ENCODE measurements at regions not wholly inside any gene's neighbourhood (a gene's known extent, or its start where the extent isn't known, plus 50 kb on each side); places are given as distances from the start of the nearest gene placed in this dataset.

DNA sequence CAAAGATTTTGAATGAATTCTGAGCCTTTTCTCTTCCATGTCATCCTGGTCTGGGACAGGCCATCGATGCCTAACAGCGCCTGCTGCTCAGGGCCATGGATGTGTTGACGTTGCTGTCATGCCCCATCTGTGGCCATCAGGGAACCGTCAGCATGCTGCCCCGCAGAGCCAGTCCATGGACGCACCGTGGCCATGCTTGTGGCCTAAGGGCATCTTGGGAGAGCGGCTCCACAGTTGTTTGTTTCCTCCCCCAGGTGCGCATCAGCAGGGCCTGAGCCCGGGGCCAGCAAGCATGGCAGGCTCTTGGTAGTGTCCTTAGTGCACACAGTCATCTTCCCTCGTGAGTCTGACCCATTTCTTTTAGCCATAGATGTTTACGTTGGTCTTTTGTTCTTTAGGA is 142.7 kb downstream of the VAPA start:
- Histone ChIP-seq H3K27ac (ENCODE audit: low read depth in 2 of 2, low read length in 2 of 2) (no peak overlapping the region), H3K36me3 (ENCODE audit: control insufficient read depth in 2 of 2, insufficient read depth in 2 of 2, low read length in 2 of 2) (no peaks in the 10 kb centered on the region), H3K4me1 (ENCODE audit: control insufficient read depth in 2 of 2, insufficient read depth in 2 of 2, low read length in 2 of 2) (peaks cover 5 to 9% of the 10 kb centered on the region in 2 donors), H3K4me3 (ENCODE audit: low read length in 2 of 2) (no peak overlapping the region), H3K9ac (ENCODE audit: low read depth in 1 of 2, low read length in 2 of 2) (no peak overlapping the region), H3K9me3 (ENCODE audit: control insufficient read depth in 2 of 2, low read length in 2 of 2) (no peaks in the 10 kb centered on the region), H3K27me3 (ENCODE audit: control insufficient read depth in 2 of 2, insufficient read depth in 2 of 2, low read length in 2 of 2) (no peaks in the 10 kb centered on the region)

- Histone ChIP-seq H3K4me1 (ENCODE audit: control insufficient read depth in 2 of 2, insufficient read depth in 2 of 2, low read length in 2 of 2) (peaks cover 0 to 9% of the 10 kb centered on the region in 2 donors), H3K9ac (ENCODE audit: low read depth in 1 of 2, low read length in 2 of 2) (no peak overlapping the region), H3K27me3 (ENCODE audit: control insufficient read depth in 2 of 2, insufficient read depth in 2 of 2, low read length in 2 of 2) (no peaks in the 10 kb centered on the region), H3K4me3 (ENCODE audit: low read length in 2 of 2) (no peak overlapping the region), H3K36me3 (ENCODE audit: control insufficient read depth in 2 of 2, insufficient read depth in 2 of 2, low read length in 2 of 2) (no peaks in the 10 kb centered on the region), H3K27ac (ENCODE audit: low read depth in 2 of 2, low read length in 2 of 2) (peak overlapping the region; percentile 53 to 75), H3K9me3 (ENCODE audit: control insufficient read depth in 2 of 2, low read length in 2 of 2) (no peaks in the 10 kb centered on the region)
These were observed 143.6 kb downstream of the VAPA start for GRCh38 chr18:10057401-10057893.

DNA sequence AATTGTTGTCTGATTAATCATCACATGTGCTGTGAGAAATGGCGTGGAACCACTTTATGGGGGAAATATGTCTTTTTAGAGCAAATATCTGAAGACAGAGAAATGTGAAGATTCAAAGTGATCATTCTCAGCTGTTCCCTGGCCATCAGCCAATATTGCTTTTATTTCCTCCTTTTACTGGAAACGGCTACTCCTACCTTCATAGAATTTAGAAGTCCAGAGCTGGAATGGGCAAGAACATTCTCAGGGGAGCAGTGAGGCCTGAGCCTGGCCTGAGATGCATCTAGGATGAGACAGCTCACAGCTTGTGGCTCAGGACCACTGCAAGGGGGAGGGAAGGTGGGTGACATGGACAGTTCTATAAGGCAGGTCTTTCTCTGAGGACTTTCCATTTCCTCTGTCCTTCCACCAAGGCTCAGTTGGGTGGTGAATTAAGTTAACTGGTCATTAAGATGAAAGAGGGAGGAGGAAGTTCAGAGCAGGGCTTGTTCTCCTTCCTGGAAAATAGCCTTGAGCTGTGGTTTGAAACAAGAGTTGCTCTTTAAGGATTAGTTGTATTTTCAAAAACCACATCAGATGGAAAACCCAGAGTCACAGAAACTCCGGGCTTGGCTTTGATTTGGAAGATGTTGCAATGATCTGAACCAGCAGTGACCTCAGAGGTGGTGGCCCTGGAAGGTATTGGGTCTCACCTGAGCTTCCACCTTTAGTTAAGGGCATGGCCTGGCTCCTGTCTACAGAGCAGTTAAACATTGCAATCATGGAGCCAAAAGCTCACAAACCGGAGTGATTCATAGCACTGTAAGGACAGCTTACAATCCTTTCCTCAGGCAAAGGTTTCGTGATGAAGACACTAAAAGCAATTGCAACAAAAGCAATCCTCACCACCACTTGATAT is 144.3 kb downstream of the VAPA start:
- Histone ChIP-seq H3K9me3 (ENCODE audit: control insufficient read depth in 2 of 2, low read length in 2 of 2) (no peaks in the 10 kb centered on the region), H3K27me3 (ENCODE audit: control insufficient read depth in 2 of 2, insufficient read depth in 2 of 2, low read length in 2 of 2) (no peaks in the 10 kb centered on the region), H3K27ac (ENCODE audit: low read depth in 2 of 2, low read length in 2 of 2) (peak overlapping the region; percentile 53 to 75), H3K9ac (ENCODE audit: low read depth in 1 of 2, low read length in 2 of 2) (no peak overlapping the region), H3K36me3 (ENCODE audit: control insufficient read depth in 2 of 2, insufficient read depth in 2 of 2, low read length in 2 of 2) (no peaks in the 10 kb centered on the region), H3K4me1 (ENCODE audit: control insufficient read depth in 2 of 2, insufficient read depth in 2 of 2, low read length in 2 of 2) (peaks cover 0 to 9% of the 10 kb centered on the region in 2 donors), H3K4me3 (ENCODE audit: low read length in 2 of 2) (no peak overlapping the region)

DNA sequence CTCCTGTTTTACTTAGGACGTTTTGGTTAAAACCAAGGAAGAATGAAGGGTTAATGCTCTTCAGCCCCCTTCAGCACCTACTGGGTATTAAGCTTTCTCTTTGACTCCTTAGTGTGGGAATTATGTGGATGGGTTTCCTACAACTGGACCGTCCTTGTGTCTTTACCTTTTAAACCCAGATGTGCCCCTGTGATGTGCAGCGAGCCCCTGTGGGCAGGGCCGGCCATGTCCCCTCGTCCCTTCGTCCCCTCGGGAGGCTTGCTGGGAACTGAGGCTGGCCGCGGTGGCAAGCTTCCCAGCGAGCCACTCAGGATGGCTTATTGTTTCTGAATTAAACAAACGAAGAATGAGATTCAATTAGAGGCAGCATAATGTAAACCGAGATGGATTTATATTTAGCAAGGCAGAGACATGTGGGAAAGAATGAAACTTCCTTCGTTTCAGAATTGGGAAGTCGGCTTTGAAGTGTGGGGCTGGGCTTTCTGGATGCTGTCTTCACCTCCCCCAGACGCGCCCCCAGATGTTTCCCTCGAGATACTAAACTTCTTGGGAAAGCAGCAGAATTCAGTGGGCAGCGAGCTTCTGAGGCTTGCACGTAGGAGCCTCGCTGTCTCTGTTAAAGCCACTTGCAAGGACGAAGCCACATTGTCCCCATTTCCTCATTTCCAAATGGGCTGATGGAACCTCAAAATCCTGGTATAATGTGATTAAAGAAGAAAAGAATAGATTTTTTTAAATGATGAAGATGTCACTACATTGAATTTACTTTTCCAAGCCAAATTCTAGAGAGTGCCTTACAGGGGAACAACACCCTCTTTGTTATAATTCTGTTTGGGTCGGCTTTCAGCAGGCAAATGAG is 146.0 kb downstream of the VAPA start:
- no peak overlapping the region for H3K4me3 ChIP-seq (ENCODE audit: low read length in 2 of 2)
- no peaks in the 10 kb centered on the region for H3K9me3 ChIP-seq (ENCODE audit: control insufficient read depth in 2 of 2, low read length in 2 of 2)
- peaks cover 0 to 9% of the 10 kb centered on the region in 2 donors for H3K4me1 ChIP-seq (ENCODE audit: control insufficient read depth in 2 of 2, insufficient read depth in 2 of 2, low read length in 2 of 2)
- H3K27ac ChIP-seq (ENCODE audit: low read depth in 2 of 2, low read length in 2 of 2) = peak overlapping the region; percentile 27 to 49
- no peaks in the 10 kb centered on the region for H3K27me3 ChIP-seq (ENCODE audit: control insufficient read depth in 2 of 2, insufficient read depth in 2 of 2, low read length in 2 of 2)
- no peaks in the 10 kb centered on the region for H3K36me3 ChIP-seq (ENCODE audit: control insufficient read depth in 2 of 2, insufficient read depth in 2 of 2, low read length in 2 of 2)
- H3K9ac ChIP-seq (ENCODE audit: low read depth in 1 of 2, low read length in 2 of 2) = no peak overlapping the region

DNA sequence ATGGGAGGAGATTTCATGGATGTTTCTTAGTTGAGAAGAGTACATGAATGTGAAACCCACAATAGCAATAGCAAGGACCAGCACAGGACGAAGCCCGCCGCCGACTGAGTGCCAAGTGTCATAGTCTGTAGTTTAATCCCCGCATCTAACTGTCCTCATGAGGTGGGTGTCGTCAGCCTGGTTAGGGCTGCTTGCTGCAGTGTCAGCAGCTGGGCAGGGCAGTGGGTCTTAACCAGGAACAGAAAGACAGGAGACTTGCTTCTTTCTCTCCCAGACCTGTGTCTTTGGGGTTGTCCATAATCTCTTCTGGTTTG is 146.6 kb downstream of the VAPA start:
- Histone ChIP-seq H3K4me1 (ENCODE audit: control insufficient read depth in 2 of 2, insufficient read depth in 2 of 2, low read length in 2 of 2) (peaks cover 0 to 9% of the 10 kb centered on the region in 2 donors), H3K27me3 (ENCODE audit: control insufficient read depth in 2 of 2, insufficient read depth in 2 of 2, low read length in 2 of 2) (no peaks in the 10 kb centered on the region), H3K27ac (ENCODE audit: low read depth in 2 of 2, low read length in 2 of 2) (peak overlapping the region; percentile 27 to 49), H3K4me3 (ENCODE audit: low read length in 2 of 2) (no peak overlapping the region), H3K9me3 (ENCODE audit: control insufficient read depth in 2 of 2, low read length in 2 of 2) (no peaks in the 10 kb centered on the region), H3K9ac (ENCODE audit: low read depth in 1 of 2, low read length in 2 of 2) (no peak overlapping the region), H3K36me3 (ENCODE audit: control insufficient read depth in 2 of 2, insufficient read depth in 2 of 2, low read length in 2 of 2) (no peaks in the 10 kb centered on the region)

DNA sequence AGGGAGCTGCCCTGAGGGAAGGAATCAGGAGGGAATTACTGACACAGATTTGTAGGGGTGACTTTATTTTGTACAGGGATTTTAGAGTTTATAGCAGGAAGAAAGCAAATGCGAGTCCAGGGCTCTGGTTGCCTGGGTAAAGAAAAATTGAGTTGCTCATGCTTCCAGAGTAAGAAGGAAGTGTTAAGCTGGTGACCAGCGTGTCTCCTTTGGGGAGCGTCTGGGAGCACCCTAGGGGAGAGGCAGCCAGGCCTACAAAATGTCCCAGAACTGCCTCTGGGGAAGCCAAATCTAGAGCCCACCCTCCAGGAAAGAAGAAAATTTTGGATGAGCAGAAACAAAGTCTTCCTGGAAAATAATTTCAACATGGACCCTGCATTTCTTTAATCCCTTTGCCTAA is 147.0 kb downstream of the VAPA start:
- peaks cover 0 to 9% of the 10 kb centered on the region in 2 donors for H3K4me1 ChIP-seq (ENCODE audit: control insufficient read depth in 2 of 2, insufficient read depth in 2 of 2, low read length in 2 of 2)

DNA sequence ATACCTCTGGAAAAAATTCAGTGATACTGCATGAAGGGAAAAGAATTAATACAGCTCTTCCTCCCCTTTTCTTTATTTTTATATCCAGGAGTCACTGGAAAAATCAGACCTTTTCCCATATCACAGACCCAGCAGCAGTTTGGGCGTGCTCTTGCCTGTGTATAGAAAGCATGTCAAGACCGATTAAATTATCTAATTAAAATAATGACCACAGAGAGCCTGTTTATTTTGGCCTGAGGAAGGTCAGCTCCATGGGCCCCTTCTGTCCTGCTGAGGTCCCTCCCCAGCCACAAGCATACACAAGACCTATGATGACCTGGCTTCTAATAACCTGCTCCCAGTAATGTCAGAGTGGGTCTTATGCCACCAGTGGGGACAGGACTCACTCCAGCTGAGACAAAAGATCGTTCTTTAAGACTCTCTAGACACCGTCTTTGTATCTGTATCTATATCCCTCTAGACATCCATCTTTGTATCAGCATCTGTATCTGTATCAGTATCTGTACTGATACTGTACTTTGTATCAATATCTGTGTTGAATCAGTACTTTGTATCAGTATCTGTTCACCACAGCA is 147.8 kb downstream of the VAPA start:
- Histone ChIP-seq H3K9ac (ENCODE audit: low read depth in 1 of 2, low read length in 2 of 2) (no peak overlapping the region), H3K4me3 (ENCODE audit: low read length in 2 of 2) (no peak overlapping the region), H3K36me3 (ENCODE audit: control insufficient read depth in 2 of 2, insufficient read depth in 2 of 2, low read length in 2 of 2) (no peaks in the 10 kb centered on the region), H3K27me3 (ENCODE audit: control insufficient read depth in 2 of 2, insufficient read depth in 2 of 2, low read length in 2 of 2) (no peaks in the 10 kb centered on the region), H3K27ac (ENCODE audit: low read depth in 2 of 2, low read length in 2 of 2) (no peak overlapping the region), H3K9me3 (ENCODE audit: control insufficient read depth in 2 of 2, low read length in 2 of 2) (no peaks in the 10 kb centered on the region), H3K4me1 (ENCODE audit: control insufficient read depth in 2 of 2, insufficient read depth in 2 of 2, low read length in 2 of 2) (peaks cover 0 to 9% of the 10 kb centered on the region in 2 donors)

More for the DNA sequence above, 147.0 kb downstream of the VAPA start:
- peak overlapping the region; percentile 27 to 49 for H3K27ac ChIP-seq (ENCODE audit: low read depth in 2 of 2, low read length in 2 of 2)
- no peak overlapping the region for H3K4me3 ChIP-seq (ENCODE audit: low read length in 2 of 2)
- H3K36me3 ChIP-seq (ENCODE audit: control insufficient read depth in 2 of 2, insufficient read depth in 2 of 2, low read length in 2 of 2) = no peaks in the 10 kb centered on the region
- no peaks in the 10 kb centered on the region for H3K9me3 ChIP-seq (ENCODE audit: control insufficient read depth in 2 of 2, low read length in 2 of 2)
- H3K9ac ChIP-seq (ENCODE audit: low read depth in 1 of 2, low read length in 2 of 2) = no peak overlapping the region
- H3K27me3 ChIP-seq (ENCODE audit: control insufficient read depth in 2 of 2, insufficient read depth in 2 of 2, low read length in 2 of 2) = no peaks in the 10 kb centered on the region

- no peaks in the 10 kb centered on the region for H3K9me3 ChIP-seq (ENCODE audit: control insufficient read depth in 2 of 2, low read length in 2 of 2)
- no peak overlapping the region for H3K9ac ChIP-seq (ENCODE audit: low read depth in 1 of 2, low read length in 2 of 2)
- H3K36me3 ChIP-seq (ENCODE audit: control insufficient read depth in 2 of 2, insufficient read depth in 2 of 2, low read length in 2 of 2) = no peaks in the 10 kb centered on the region
- no peaks in the 10 kb centered on the region for H3K27me3 ChIP-seq (ENCODE audit: control insufficient read depth in 2 of 2, insufficient read depth in 2 of 2, low read length in 2 of 2)
- no peak overlapping the region for H3K27ac ChIP-seq (ENCODE audit: low read depth in 2 of 2, low read length in 2 of 2)
- peaks cover 0 to 9% of the 10 kb centered on the region in 2 donors for H3K4me1 ChIP-seq (ENCODE audit: control insufficient read depth in 2 of 2, insufficient read depth in 2 of 2, low read length in 2 of 2)
- H3K4me3 ChIP-seq (ENCODE audit: low read length in 2 of 2) = no peak overlapping the region
These were observed 148.8 kb downstream of the VAPA start for GRCh38 chr18:10062302-10063300.

DNA sequence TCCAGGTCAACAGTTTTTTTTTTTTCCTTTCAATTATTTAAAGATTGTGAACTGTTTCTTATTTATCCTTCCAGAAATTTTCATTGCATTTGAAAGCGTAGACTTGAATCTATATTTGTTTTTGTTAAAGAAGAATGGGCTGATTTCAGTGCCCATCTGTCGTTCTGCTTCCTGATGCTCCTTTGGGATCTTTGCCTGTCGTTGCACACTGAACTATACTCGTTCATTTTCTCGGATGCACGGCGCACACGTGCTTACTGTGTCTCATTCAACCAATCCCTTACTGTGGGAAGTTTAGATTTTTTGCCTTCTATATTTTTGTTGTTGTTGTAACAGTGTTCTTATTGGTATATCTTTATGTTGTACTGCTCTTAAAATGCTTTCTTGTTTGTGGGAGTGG is 149.7 kb downstream of the VAPA start:
- peaks cover 0 to 4% of the 10 kb centered on the region in 2 donors for H3K4me1 ChIP-seq (ENCODE audit: control insufficient read depth in 2 of 2, insufficient read depth in 2 of 2, low read length in 2 of 2)
- no peak overlapping the region for H3K27ac ChIP-seq (ENCODE audit: low read depth in 2 of 2, low read length in 2 of 2)
- H3K4me3 ChIP-seq (ENCODE audit: low read length in 2 of 2) = no peak overlapping the region
- no peaks in the 10 kb centered on the region for H3K27me3 ChIP-seq (ENCODE audit: control insufficient read depth in 2 of 2, insufficient read depth in 2 of 2, low read length in 2 of 2)
- no peak overlapping the region for H3K9ac ChIP-seq (ENCODE audit: low read depth in 1 of 2, low read length in 2 of 2)
- H3K36me3 ChIP-seq (ENCODE audit: control insufficient read depth in 2 of 2, insufficient read depth in 2 of 2, low read length in 2 of 2) = no peaks in the 10 kb centered on the region
- H3K9me3 ChIP-seq (ENCODE audit: control insufficient read depth in 2 of 2, low read length in 2 of 2) = no peaks in the 10 kb centered on the region
